GM23338 (cell line): ENCODE measurements at regions not wholly inside any gene's neighbourhood (a gene's known extent, or its start where the extent isn't known, plus 50 kb on each side); places are given as distances from the start of the nearest gene placed in this dataset.

ENCODE experiments used
- EZH2 ChIP-seq: fragments of 200-600 bp; sonication (generic); IDR thresholded peaks from one replicate; pipeline ENCODE4 v1.8.0; 2017; ENCODE audit warnings: antibody characterized with exemption, mild to moderate bottlenecking, low read depth; ENCODE audit not compliant: unreplicated experiment
- EZH2phosphoT487 ChIP-seq: fragments of 200-600 bp; sonication (generic); IDR thresholded peaks from one replicate; pipeline ENCODE4 v1.8.1; 2018; ENCODE audit warnings: antibody characterized with exemption; ENCODE audit not compliant: unreplicated experiment
- POLR2AphosphoS5 ChIP-seq: IDR thresholded peaks from 2 replicates; pipeline ENCODE4 v1.6.1; 2016; ENCODE audit warnings: antibody characterized with exemption, low read depth
- TF ChIP-seq, protein P1 (sequence below), 2 experiments: fragments of 200-600 bp in 1 of 2; sonication (generic) in 1 of 2; conservative IDR thresholded peaks; 2 replicates each; pipeline versions ENCODE4 v1.5.1 to v1.6.1; 2016 to 2017; ENCODE audit warnings: antibody characterized with exemption in 2 of 2, low read depth in 2 of 2, mild to moderate bottlenecking in 2 of 2, moderate library complexity in 1 of 2
- TF ChIP-seq, protein P2 (sequence below): IDR thresholded peaks from one replicate; pipeline ENCODE4 v1.6.1; 2018; ENCODE audit warnings: antibody characterized with exemption; ENCODE audit not compliant: unreplicated experiment

DNA sequence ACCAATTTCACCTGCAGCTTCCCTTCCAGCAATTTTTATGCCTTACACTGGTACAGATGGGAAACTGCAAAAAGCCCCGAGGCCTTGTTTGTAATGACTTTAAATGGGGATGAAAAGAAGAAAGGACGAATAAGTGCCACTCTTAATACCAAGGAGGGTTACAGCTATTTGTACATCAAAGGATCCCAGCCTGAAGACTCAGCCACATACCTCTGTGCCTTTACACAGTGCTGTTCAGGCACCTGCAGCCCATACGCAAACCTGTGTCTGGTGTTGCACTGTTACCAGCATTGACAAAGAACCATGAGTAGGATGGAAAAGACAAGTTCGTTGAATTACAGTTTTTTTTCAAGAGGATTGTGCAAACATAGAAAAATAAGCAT lies 432.0 kb upstream of the OR4E1 start:
- TF ChIP-seq, protein P1, sequence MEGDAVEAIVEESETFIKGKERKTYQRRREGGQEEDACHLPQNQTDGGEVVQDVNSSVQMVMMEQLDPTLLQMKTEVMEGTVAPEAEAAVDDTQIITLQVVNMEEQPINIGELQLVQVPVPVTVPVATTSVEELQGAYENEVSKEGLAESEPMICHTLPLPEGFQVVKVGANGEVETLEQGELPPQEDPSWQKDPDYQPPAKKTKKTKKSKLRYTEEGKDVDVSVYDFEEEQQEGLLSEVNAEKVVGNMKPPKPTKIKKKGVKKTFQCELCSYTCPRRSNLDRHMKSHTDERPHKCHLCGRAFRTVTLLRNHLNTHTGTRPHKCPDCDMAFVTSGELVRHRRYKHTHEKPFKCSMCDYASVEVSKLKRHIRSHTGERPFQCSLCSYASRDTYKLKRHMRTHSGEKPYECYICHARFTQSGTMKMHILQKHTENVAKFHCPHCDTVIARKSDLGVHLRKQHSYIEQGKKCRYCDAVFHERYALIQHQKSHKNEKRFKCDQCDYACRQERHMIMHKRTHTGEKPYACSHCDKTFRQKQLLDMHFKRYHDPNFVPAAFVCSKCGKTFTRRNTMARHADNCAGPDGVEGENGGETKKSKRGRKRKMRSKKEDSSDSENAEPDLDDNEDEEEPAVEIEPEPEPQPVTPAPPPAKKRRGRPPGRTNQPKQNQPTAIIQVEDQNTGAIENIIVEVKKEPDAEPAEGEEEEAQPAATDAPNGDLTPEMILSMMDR (conservative IDR thresholded peaks at IDR 0.05; ENCODE audit: low read depth in 2 of 2) = no peak
- TF ChIP-seq, protein P2, sequence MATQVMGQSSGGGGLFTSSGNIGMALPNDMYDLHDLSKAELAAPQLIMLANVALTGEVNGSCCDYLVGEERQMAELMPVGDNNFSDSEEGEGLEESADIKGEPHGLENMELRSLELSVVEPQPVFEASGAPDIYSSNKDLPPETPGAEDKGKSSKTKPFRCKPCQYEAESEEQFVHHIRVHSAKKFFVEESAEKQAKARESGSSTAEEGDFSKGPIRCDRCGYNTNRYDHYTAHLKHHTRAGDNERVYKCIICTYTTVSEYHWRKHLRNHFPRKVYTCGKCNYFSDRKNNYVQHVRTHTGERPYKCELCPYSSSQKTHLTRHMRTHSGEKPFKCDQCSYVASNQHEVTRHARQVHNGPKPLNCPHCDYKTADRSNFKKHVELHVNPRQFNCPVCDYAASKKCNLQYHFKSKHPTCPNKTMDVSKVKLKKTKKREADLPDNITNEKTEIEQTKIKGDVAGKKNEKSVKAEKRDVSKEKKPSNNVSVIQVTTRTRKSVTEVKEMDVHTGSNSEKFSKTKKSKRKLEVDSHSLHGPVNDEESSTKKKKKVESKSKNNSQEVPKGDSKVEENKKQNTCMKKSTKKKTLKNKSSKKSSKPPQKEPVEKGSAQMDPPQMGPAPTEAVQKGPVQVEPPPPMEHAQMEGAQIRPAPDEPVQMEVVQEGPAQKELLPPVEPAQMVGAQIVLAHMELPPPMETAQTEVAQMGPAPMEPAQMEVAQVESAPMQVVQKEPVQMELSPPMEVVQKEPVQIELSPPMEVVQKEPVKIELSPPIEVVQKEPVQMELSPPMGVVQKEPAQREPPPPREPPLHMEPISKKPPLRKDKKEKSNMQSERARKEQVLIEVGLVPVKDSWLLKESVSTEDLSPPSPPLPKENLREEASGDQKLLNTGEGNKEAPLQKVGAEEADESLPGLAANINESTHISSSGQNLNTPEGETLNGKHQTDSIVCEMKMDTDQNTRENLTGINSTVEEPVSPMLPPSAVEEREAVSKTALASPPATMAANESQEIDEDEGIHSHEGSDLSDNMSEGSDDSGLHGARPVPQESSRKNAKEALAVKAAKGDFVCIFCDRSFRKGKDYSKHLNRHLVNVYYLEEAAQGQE = no peak
- no peak for TF ChIP-seq POLR2AphosphoS5
- no peak for TF ChIP-seq EZH2
- no peak for TF ChIP-seq EZH2phosphoT487
